T-helper 2 cell (primary cell): ENCODE measurements at regions not wholly inside any gene's neighbourhood (a gene's known extent, or its start where the extent isn't known, plus 50 kb on each side); places are given as distances from the start of the nearest gene placed in this dataset.

Experiments used
- DNase-seq, 5 experiments: peaks; one replicate each; pipeline versions ENCODE4 v3.0.0 to v3.0.0-alpha.2; 2012 to 2022

DNA sequence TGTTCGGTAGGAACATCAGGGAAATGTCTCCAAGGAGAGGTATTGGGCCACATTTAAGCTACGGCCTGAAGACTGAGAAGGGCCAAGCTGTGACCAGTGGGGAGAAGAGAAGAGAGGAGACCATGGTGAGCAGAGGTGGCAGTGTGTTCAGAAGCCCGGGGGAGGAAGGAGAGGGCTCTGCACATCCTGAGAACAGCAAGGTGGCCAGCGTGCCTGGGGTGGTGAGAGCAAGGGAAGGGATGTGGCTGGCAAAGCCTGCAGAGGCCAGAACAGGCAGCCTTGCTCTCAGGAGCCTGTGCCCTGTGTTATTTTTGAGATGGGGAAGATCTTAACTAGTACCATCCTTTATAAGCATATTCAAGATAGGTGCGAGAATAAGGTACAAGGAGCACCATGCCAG lies 933.5 kb upstream of the EEF2KMT start:
- DNase-seq = no peak

DNA sequence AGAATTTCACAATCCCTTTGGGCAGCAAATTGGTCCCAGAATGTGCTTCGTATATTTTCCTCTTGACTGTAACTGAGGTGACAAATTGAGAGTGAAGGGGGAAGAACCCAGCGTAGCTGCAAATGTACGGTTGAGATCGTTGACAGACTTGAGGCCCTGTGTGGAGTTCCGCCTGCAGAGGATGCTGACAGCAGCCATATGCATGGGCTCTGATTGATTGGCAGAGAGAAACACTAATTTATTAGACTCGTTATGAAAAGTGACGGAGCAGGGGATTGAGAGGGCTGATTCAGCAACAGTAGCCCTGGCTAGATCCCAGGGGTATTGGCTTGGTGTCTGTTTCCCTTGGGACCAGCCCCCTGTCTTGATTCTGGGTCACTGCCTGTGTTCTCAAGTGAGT lies 930.1 kb upstream of the EEF2KMT start:
- no peak for DNase-seq

DNA sequence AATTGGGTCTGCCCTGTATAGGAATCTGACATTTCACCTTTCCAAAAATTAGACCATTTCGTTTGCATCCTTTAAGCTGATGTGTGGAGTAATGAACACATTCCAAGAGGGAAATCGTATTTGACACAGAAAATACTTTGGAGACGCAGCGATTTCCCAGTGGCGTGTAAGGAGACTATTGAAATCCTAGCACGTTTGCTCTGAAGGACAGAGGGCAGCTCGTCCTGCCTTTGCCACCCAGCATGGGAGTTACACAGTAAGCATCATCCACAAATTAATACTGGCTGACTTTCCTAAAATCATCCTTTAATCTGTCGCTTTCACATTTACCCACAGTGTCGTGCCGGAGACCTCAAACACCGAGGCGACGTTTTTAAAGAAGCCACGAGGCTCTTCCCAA lies 925.9 kb upstream of the EEF2KMT start:
- DNase-seq = no peak

DNA sequence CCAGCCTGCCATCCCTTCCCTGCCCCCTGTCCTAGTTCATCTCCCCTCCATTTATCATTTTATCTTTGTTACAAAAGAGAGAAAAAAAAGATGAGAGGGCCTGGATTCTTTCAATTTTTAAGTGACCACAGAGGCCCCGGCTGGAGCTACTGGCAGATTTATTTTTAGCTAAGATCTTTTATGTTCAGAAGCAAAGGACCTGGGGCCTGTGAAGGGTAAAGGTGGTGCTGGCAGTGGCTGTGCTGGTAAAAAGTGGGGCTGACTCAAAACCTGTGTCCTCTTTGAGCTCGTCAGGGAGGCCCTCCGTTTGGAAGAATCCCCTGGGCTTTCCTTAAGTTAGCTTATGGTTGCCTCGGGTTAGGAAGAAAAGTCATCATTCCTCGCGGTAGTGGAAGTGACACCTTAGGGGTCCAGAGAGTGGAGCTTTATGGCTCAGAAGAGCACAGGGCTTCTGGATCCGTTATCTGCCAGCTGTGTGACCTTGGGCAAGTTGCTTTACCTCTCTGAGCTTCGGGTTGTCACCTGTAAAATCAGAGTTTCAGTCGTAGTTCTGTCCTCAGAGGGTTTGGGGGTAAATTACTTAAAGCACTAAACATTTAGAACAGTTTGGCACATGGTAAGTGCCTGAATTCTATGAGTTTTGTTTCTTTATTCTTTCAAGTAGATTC lies 923.8 kb upstream of the EEF2KMT start:
- no peak for DNase-seq

DNA sequence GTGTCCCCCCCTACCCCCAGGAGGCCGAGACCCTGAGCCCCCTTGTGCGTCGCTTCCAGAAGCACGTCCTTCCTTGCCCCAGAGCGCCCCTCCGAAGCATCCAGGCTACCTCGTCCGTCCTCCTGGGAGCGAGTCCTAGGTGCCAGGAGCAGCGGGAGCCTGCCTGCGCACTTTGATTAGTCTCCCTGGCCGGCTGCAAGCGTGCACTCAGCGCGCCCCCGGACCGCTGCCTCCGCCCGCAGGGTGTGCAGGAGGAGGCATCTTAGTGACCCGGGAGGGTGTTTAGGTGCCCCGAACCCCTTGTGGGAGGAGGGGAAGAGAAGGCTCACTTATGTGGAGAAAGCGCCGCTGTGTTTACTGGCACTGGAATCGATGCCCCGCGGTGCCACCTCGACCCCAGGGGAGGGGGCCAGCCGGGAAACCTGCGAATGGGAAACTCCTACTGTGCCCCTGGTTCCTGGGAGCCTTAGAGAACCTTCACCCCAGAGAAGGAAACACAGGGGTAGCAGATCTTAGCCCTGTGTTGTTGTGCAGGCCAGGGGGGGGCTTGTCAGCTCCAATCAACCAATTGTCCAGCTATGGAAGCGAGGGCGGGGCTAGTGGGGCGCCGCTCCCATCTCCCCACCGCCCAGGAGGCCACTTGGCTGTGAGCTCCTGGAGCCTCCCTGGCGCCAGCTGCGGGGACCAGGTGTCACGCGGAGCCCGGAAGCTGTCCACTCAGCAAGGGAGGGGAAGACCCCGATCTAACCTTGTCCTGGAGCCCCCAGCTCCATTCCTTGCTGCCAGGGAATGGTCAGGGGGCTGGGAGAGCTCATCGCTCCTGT lies 922.8 kb upstream of the EEF2KMT start:
- DNase-seq = no peak

DNA sequence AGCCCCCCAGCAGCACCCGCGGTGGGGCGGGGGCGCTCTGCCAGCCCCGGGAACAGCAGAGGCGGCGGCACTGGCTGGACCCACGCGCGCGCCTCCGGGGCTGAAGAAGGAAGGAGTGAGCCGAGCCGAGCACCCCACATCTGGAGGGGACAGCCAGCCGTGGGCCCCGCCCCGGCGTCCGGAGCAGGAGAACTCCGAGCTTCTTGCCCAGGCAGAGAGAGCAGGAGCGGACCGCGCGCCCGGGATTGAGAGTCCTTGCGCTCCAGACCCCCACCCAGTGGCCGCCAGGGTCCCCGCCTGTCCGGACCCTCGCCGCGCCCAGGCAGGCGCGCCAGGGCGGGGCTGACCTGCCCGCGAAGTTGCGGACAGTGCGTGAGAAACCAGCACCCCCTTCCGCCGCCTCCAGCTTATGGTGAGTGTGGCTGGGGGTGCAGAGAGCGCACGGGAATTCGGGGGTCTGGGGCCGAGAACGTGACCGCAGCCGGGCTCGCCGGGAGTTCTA lies 921.9 kb upstream of the EEF2KMT start:
- no peak for DNase-seq

DNA sequence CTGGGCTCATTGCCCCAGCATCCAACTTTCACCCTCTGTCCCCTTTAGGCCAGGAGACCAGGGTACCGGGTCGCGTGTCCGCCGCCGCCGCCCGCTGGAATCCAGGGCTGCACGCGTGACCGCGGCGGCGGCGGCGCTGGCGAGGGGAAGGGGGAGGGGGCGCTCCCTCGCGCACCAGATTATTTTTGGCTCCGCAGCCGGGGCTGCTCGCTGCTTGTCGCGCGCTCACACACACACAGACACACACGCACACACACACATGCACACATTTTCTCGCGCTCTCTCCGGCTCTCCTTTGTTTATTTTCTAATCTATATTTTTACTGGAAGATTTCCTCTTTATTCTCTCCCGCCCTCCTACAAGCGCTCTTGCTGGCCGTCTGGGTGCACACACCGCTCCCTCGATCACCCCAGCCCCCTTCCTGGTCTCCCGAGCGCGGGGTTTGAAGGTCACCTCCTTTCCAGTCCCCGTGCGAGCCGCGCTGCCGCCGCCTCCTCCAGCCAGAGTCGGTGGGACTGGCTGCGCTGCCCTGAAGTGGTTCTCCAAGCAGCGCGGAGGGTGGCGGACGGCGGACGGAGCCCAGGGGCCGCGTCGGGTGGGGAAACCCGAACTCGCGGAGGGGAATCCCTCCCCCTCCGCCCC lies 921.4 kb upstream of the EEF2KMT start:
- peak in 1 of 5 experiments; percentile 55 for DNase-seq

DNA sequence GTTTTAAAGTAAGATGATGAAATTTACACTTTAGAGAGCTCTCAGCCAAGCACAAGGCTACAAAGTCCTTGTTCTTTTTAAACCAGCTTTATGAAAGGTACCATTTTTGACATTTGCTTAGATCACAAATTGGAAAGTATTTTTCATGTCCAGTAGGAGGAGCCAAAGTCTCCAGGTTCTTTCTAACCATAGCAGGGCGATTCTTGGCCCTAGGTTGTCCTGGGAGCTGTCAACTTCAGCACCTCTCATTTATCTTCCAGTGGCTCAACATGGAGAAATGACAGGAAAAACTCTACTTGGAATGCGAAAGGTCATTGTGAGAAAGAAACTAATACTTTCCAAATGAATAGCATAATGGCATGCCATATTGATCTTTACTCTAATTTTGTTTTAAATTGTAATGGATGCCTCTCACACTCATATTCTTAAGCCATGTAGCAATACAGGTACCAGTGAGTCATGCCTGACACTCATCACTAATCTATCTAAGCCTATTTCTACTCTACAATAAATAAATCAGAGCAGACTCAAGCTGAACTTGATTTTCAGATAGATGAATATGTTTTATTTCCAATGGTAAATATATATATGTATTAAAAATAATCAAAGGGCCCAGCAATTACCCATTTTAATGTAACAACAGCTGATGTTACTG lies 919.1 kb upstream of the EEF2KMT start:
- DNase-seq = peak in 1 of 5 experiments; percentile 56

DNA sequence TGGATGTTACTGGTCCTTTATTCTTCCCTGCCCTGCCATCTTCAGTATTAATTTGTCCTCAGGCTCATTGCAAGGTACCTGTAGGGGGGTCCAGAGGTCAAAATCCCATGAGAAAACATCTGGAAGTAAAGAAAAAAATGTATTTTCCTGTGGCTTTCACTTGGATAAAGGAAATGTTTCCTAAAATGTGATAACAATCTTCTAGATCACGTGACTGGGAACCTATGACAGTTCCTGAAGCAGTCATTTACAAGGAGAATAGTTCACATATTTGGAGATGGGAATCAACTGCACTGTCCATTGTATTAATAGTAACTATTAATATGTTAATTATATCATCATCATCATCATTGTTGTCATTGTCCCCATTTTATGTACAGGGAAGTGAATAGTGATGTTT lies 915.1 kb upstream of the EEF2KMT start:
- no peak for DNase-seq

DNA sequence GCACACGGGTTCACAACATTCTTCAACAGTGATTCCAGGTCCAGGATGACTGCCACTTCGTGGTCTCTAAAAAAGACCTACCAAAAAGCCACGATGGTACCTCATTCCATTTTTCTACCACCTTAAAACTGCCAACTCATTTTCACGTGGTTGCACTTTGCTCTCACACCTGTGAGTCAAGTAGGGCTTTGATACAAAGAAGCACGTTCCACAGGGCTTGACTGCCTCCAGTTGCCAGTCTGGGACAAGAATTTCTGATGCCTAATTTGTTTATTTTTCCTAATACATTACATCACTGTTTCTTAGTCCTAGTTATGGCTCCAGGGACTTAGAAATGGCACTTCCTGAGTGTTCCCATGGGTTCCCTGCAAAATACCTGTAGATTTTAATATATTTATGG lies 911.6 kb upstream of the EEF2KMT start:
- DNase-seq = peak in 1 of 5 experiments; percentile 30

DNA sequence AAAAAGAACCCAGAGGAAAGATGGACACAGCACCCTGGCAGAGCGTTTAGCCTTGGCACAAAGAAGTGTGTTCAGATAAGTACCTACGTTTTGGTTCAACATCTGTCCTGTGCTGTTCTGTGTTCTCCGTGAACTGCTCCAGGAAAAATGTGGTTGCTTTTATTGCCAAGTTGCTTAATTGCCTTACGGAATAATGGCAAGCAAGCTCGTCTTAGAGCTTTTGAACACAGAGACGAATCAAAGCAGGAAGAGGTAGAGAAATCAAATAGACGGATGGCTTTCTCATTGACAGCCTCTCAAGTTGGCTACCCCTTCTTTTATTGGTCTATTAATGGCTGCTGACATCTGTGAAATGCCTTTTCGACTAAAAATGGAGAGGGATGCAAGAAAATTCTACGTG lies 911.1 kb upstream of the EEF2KMT start:
- DNase-seq = no peak

DNA sequence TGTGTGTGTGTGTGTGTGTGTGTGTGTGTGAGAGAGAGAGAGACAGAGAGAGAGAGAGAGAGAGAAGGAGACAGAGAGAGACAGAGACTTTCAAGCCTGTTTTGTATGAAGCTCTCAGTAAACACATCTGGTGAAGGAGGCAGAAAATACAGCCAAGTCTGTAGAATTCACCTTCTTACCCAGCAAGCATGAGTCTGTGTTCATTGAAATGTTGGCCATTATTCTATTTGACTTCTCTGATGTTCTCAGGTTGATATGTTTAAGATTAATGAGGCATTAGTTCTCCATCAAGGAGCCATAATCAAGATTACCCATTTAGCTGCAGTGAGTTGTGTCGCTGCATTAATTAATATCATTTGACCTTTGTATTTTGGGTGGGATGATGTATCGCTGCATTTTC lies 895.8 kb upstream of the EEF2KMT start:
- DNase-seq = no peak

DNA sequence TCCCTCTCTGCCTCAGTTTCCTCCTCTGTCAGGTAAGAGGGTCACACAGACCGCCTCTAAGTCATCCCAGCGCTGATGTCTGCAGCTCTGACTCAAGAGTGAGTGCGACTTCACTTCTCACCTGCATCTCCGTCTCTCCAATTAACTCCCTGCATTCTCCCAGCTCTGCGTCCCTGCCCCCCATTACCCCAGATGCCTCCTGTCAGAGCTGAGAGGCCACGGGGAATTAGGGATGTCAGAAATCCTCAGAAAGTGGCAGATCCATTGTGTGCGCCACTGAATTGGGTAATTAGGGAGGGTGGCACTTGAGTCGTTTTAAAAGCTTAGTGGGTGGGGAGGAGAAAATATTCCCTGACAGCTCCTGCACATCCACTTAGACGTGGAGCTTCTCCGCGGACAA lies 885.4 kb upstream of the EEF2KMT start:
- DNase-seq = no peak

DNA sequence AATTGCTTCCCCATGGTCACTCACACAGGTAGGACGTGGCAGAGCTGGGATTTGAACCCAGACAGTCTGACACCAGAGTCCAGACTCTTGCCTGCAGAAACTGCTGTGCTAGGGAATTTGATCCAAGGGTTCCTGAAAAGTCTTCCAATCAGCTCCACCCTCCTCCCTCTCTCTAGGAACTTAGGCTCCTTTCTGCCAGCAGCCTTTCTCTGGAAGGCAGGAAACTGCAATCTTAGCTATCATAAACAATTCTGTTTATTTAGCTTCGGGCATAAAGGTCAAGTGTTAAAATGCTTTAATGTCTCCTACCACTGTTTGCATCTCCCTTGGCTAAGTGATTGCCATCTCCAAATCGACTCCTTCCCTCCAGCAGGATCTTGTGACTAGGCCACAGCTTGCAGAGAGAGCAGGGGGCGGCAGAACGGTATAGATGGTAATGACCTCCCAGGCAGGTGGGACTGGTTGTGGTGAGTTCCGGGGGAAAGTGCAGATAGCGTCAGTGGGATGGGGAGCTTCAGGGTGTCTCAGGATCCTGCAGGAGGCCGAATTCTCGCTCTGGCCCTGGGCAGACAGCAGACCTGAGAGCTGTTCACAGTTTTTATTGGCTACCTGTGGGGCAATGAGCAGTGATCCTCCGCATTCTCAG lies 882.4 kb upstream of the EEF2KMT start:
- no peak for DNase-seq

DNA sequence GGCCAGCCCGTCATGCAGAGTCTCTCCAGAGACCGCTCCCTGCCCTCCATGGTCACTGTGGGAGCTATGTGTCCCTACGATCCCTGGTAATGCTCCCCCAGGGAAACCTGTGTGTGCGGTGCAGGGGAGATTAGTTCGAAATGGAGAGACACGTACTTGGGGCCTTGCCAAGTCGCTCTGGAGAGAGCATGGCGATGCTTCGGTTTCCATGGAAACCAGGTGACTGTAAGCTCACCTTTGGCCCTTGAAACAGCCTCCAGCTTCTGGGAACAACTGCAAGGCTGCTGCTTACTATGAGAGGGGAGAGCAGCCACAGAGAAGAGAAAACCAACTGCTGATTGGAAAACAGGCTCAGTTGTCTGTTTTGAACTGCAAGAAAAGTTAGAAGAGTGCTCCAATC lies 879.7 kb upstream of the EEF2KMT start:
- DNase-seq = no peak

DNA sequence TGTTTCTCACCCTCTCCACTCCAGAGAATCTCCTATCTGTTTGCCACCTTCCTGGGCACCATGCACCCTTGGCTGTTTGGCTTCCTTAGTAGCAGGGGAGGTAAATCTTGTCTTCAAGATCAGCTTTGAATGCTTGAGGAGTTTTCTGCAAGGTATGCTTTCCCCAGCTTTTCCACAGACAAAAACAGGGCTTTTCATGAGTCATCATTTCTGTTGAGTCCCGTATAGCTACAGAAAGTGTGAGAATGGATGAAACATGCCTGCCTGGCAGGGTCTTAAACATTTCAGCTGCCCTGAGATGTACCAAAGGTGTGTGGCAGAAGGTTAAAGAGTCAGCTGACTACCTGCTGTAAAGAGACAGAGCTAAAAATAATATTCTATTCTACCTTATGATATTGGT lies 875.2 kb upstream of the EEF2KMT start:
- DNase-seq = no peak

DNA sequence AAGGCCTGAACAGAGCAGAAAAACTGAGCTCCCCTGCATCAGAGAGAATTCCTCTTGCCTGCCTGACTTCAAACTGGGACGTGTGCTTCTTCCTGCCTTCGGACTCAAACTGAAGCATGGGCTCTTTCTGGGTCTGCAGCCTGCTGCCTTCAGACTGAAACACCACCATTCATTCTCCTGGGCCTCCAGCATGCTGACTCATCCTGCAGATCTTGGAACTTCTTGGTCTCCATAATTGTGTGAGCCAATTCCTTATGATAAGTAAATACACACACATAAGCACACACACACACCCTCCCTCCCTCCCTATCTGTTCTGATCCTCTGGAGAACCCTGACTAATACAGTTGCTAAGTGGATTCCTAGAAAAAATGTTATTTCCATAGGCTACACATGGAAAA lies 874.3 kb upstream of the EEF2KMT start:
- DNase-seq = no peak

DNA sequence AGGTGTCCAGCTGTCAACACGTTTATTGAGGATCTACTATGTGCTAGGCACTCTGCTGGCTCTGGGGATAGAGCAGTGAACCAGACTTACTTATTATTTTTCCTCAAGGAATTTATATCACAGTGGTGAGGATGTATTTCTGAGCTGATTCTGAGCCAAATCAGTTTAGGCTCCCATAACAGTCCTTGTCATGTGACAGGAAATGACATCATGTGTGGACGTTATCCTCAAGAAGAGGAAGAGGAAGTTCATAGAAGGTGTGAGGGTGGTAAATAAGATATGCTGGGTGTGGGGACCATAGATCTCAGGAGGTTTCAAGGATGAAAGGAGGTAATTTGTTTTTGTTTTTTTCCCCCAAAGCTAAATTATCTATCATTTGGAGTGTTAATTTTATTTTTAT lies 873.5 kb upstream of the EEF2KMT start:
- peak in 1 of 5 experiments; percentile 46 for DNase-seq

DNA sequence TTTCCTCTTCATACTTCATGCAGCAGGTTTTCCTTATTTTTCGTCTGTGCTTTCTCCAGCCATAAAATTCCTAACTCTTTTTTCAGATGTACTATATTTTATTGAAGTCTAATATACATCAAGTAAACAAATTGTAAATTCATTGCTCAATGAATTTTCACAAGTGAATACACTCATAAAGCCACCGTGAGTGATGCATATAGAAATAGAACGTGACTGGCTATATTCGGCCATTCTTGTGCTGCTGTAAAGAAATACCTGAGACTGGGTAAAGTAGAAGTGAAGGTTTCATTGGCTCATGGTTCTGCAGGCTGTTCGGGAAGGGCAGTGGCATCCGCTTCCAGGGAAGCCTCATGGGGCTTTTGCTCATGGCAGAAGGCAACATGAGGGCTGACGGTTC lies 868.4 kb upstream of the EEF2KMT start:
- no peak for DNase-seq

DNA sequence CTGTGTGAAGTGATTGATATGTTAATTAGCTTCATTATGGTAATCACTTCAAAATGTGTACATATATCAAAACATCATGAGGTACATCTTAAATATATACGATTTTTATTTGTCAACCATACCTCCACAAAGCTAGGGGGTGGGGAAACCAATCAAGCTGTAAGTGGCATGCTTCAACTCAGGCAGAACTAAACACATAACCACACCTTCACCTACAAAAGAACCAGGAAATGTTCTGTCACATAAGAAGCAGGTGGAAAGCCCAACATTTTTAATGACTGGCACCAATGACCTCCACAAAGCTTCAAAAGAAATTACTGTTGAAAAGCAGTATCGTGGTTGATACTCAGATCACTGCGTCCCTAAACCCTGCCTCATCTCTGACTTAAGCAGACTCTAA lies 867.7 kb upstream of the EEF2KMT start:
- DNase-seq = no peak

DNA sequence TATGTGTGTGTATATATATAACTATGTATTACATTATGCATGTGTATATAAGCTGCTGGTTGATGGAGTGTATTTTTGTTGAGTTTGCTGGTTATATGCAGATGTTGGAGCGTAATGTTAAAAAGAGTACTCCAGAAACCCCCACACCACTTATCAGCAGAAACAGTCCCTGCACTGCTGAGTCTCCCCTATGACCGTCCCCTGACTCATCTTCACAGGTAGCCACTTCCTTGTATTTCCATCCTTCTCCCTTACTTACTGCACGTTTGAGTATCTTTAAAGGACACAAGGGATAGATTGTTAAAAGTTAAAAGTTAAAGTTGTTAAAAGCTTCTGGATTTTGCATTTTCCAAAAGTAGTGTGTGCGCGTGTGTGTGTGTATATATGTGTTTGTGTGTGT lies 853.9 kb upstream of the EEF2KMT start:
- no peak for DNase-seq

DNA sequence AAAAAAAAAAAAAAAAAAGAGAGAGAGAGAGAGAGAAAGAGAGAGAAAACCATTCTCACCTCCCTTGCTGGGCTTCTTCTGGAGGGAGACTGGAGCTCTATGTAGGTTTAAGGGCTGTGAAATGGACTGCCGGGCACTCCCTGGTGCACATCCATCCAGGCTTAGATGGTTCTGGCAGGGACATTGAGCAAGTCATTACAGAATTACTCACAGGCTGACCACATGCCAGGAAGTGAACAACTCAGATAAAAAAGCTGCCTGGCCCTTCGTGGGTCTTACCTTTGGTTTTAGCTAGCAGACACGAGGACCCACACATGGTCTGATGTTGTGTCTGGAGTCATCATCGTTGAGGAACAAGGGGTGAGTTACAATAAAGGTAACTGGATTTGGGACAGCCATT lies 847.4 kb upstream of the EEF2KMT start:
- peak in 1 of 5 experiments; percentile 28 for DNase-seq

DNA sequence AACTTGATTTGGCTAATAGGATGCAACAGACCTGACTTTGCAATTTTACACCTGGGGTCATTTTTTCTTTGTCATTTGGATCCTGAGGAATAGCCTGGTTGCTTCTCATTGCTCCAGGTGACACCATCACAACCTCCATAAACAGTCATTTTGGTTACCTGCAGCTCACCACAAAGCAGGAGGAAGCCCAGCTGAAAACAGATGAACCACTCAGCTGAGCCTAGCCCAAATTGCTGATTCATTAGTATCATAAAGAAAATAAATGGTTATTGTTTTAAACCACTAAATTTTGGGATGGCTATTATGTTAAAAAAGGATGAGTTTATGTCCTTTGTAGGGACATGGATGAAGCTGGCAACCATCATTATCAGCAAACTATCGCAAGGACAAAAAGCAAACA lies 841.0 kb upstream of the EEF2KMT start:
- no peak for DNase-seq
